ENCODE measurements at regions not wholly inside any gene's neighbourhood (a gene's known extent, or its start where the extent isn't known, plus 50 kb on each side); places are given as distances from the start of the nearest gene placed in this dataset.

- Histone ChIP-seq H3K9me3 (ENCODE audit: control insufficient read depth, insufficient read depth, low read depth, low read length) (no peaks in the 10 kb centered on the region), H3K4me1 (ENCODE audit: control insufficient read depth, insufficient read depth, low read length) (no peaks in the 10 kb centered on the region), H3K27ac (ENCODE audit: low read length) (no peak overlapping the region), H3K36me3 (ENCODE audit: control insufficient read depth, insufficient read depth, low read length) (no peaks in the 10 kb centered on the region), H3K4me3 (ENCODE audit: low read depth in 2 of 2, low read length in 2 of 2) (no peak overlapping the region), H3K27me3 (ENCODE audit: control insufficient read depth, insufficient read depth, low read length) (no peaks in the 10 kb centered on the region)
- POLR2A ChIA-PET, result no interaction called here
- in situ Hi-C loops (cut with HindIII; ENCODE audit: low pct_unique_long_range_greater_than_20kb, low sequenced_read_pairs), result no loop called here
- CTCF ChIA-PET, result no interaction called here
- BruUV-seq (replicated peaks), result no TSS peak
- no peak for DNase-seq (ENCODE audit: low read depth, low spot score)
- intact Hi-C loops (cut with micrococcal nuclease; ENCODE audit: unreplicated experiment), result no loop called here
- no peak for ATAC-seq
- TF ChIP-seq TCF7L2 (IDR thresholded peaks at IDR 0.05; ENCODE audit: low read depth, low read length) (no peak), SIN3A (IDR thresholded peaks at IDR 0.05; ENCODE audit: borderline replicate concordance, insufficient read depth, low read depth, low read length) (no peak)
Observed at GRCh38 chr5:98713027-98713426, 60.4 kb upstream of the RGMB start.

GRCh38 chr5:98713856-98714255 is 59.6 kb upstream of the RGMB start:
- no peak for TF ChIP-seq REST (IDR thresholded peaks at IDR 0.05; ENCODE audit: insufficient read depth in 1 of 2, low read depth in 2 of 2, low read length in 1 of 2)
- no peak for TF ChIP-seq TCF7L2 (IDR thresholded peaks at IDR 0.05; ENCODE audit: low read depth, low read length)
- TF ChIP-seq SIN3A (IDR thresholded peaks at IDR 0.05; ENCODE audit: borderline replicate concordance, insufficient read depth, low read depth, low read length), result no peak
- no peak for TF ChIP-seq CTCF (IDR thresholded peaks at IDR 0.05)
- TF ChIP-seq POLR2AphosphoS5 (IDR thresholded peaks at IDR 0.05; ENCODE audit: low read depth, low read length), result no peak
- no peak for ATAC-seq
- BruUV-seq (replicated peaks), result no TSS peak
- in situ Hi-C loops (cut with HindIII; ENCODE audit: low pct_unique_long_range_greater_than_20kb, low sequenced_read_pairs), result no loop called here
- Histone ChIP-seq H3K36me3 (ENCODE audit: control insufficient read depth, insufficient read depth, low read length) (no peaks in the 10 kb centered on the region), H3K27ac (ENCODE audit: low read length) (no peak overlapping the region), H3K27me3 (ENCODE audit: control insufficient read depth, insufficient read depth, low read length) (no peaks in the 10 kb centered on the region), H3K4me3 (ENCODE audit: low read depth in 2 of 2, low read length in 2 of 2) (no peak overlapping the region), H3K9me3 (ENCODE audit: control insufficient read depth, insufficient read depth, low read depth, low read length) (no peaks in the 10 kb centered on the region), H3K4me1 (ENCODE audit: control insufficient read depth, insufficient read depth, low read length) (no peaks in the 10 kb centered on the region)
- intact Hi-C loops (cut with micrococcal nuclease; ENCODE audit: unreplicated experiment), result no loop called here
- CTCF ChIA-PET, result no interaction called here
- POLR2A ChIA-PET, result no interaction called here
- DNase-seq (ENCODE audit: low read depth, low spot score), result no peak

GRCh38 chr5:98714710-98715288 is 58.7 kb upstream of the RGMB start:
- no peak for ATAC-seq
- in situ Hi-C loops (cut with HindIII; ENCODE audit: low pct_unique_long_range_greater_than_20kb, low sequenced_read_pairs), result no loop called here
- Histone ChIP-seq H3K27me3 (ENCODE audit: control insufficient read depth, insufficient read depth, low read length) (no peaks in the 10 kb centered on the region), H3K4me3 (ENCODE audit: low read depth in 2 of 2, low read length in 2 of 2) (no peak overlapping the region), H3K36me3 (ENCODE audit: control insufficient read depth, insufficient read depth, low read length) (no peaks in the 10 kb centered on the region), H3K9me3 (ENCODE audit: control insufficient read depth, insufficient read depth, low read depth, low read length) (no peaks in the 10 kb centered on the region), H3K4me1 (ENCODE audit: control insufficient read depth, insufficient read depth, low read length) (no peaks in the 10 kb centered on the region), H3K27ac (ENCODE audit: low read length) (no peak overlapping the region)
- TF ChIP-seq CTCF (IDR thresholded peaks at IDR 0.05) (no peak), TCF7L2 (IDR thresholded peaks at IDR 0.05; ENCODE audit: low read depth, low read length) (no peak), REST (IDR thresholded peaks at IDR 0.05; ENCODE audit: insufficient read depth in 1 of 2, low read depth in 2 of 2, low read length in 1 of 2) (no peak), POLR2AphosphoS5 (IDR thresholded peaks at IDR 0.05; ENCODE audit: low read depth, low read length) (no peak), SIN3A (IDR thresholded peaks at IDR 0.05; ENCODE audit: borderline replicate concordance, insufficient read depth, low read depth, low read length) (no peak)
- no peak for DNase-seq (ENCODE audit: low read depth, low spot score)
- no TSS peak for BruUV-seq (replicated peaks)
- intact Hi-C loops (cut with micrococcal nuclease; ENCODE audit: unreplicated experiment), result no loop called here
- CTCF ChIA-PET, result no interaction called here
- POLR2A ChIA-PET, result no interaction called here
